ENCODE measurements at regions not wholly inside any gene's neighbourhood (a gene's known extent, or its start where the extent isn't known, plus 50 kb on each side); places are given as distances from the start of the nearest gene placed in this dataset.
"Not testable (repeated sequence)": the region's sequence is repeated elsewhere in the genome, so short reads cannot be mapped to it uniquely, and the experiment has no call there.

DNA sequence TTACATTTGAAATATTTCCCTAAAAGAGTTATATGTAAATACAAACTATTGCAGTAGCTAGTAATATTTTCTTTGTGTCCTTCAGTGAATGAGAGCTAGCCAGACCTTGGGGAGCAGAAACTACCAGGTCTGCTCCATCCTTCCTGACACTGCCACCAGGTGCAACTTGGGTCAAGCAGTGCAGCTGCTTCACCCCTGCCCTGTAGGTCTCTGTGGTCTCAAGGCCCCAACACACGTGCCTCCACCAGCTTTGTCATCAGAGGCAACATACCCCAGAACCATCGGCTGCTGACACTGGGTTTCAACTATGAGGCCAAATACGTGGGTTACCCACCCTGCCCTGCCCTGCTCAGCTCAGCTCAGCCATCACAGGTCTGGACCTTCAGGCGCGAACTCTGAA lies 181.6 kb downstream of the FCRL5 start:
- Histone ChIP-seq H3K4me3 (ENCODE audit: low read depth, low read length) (no peak overlapping the region), H2AFZ (ENCODE audit: low read length, unreplicated experiment) (no peak overlapping the region), H3K4me1 (ENCODE audit: control insufficient read depth, insufficient read depth, low read length, unreplicated experiment) (peaks cover 14% of the 10 kb centered on the region), H3K36me3 (ENCODE audit: insufficient read depth, low read length) (no peaks in the 10 kb centered on the region), H3K79me2 (ENCODE audit: control insufficient read depth, insufficient read depth, low read length, unreplicated experiment) (no peaks in the 10 kb centered on the region), H3K27ac (ENCODE audit: low read depth, low read length) (no peak overlapping the region), H3K27me3 (ENCODE audit: insufficient read depth, low read length) (0 out of 2 replicates have a peak, but pooled peaks cover 5% of the 10 kb centered on the region)

GRCh38 chr1:157369808-157370521 lies 182.3 kb downstream of the FCRL5 start:
- Histone ChIP-seq H3K27me3 (ENCODE audit: insufficient read depth, low read length) (0 out of 2 replicates have a peak, but pooled peaks cover 5% of the 10 kb centered on the region), H3K4me3 (ENCODE audit: low read depth, low read length) (no peak overlapping the region), H3K4me1 (ENCODE audit: control insufficient read depth, insufficient read depth, low read length, unreplicated experiment) (peaks cover 14% of the 10 kb centered on the region), H3K79me2 (ENCODE audit: control insufficient read depth, insufficient read depth, low read length, unreplicated experiment) (no peaks in the 10 kb centered on the region), H3K36me3 (ENCODE audit: insufficient read depth, low read length) (no peaks in the 10 kb centered on the region), H2AFZ (ENCODE audit: low read length, unreplicated experiment) (peak overlapping the region; percentile 77), H3K27ac (ENCODE audit: low read depth, low read length) (no peak overlapping the region)

GRCh38 chr1:157368941-157369340 lies 183.4 kb downstream of the FCRL5 start:
- H3K4me3 ChIP-seq (ENCODE audit: low read depth, low read length); H3K27me3 ChIP-seq (ENCODE audit: insufficient read depth, low read length); H3K36me3 ChIP-seq (ENCODE audit: insufficient read depth, low read length); H3K27ac ChIP-seq (ENCODE audit: low read depth, low read length); H2AFZ ChIP-seq (ENCODE audit: low read length, unreplicated experiment); H3K79me2 ChIP-seq (ENCODE audit: control insufficient read depth, insufficient read depth, low read length, unreplicated experiment): not testable (repeated sequence)
- peaks cover 14% of the 10 kb centered on the region for H3K4me1 ChIP-seq (ENCODE audit: control insufficient read depth, insufficient read depth, low read length, unreplicated experiment)

- H3K4me1 ChIP-seq (ENCODE audit: control insufficient read depth, insufficient read depth, low read length, unreplicated experiment) = peaks cover 14% of the 10 kb centered on the region
- no peaks in the 10 kb centered on the region for H3K79me2 ChIP-seq (ENCODE audit: control insufficient read depth, insufficient read depth, low read length, unreplicated experiment)
- no peak overlapping the region for H3K27ac ChIP-seq (ENCODE audit: low read depth, low read length)
- H2AFZ ChIP-seq (ENCODE audit: low read length, unreplicated experiment) = no peak overlapping the region
- H3K27me3 ChIP-seq (ENCODE audit: insufficient read depth, low read length) = 0 out of 2 replicates have a peak, but pooled peaks cover 5% of the 10 kb centered on the region
- H3K36me3 ChIP-seq (ENCODE audit: insufficient read depth, low read length) = no peaks in the 10 kb centered on the region
- H3K4me3 ChIP-seq (ENCODE audit: low read depth, low read length) = no peak overlapping the region
Measured at GRCh38 chr1:157368363-157368762, 184.0 kb downstream of the FCRL5 start.

DNA sequence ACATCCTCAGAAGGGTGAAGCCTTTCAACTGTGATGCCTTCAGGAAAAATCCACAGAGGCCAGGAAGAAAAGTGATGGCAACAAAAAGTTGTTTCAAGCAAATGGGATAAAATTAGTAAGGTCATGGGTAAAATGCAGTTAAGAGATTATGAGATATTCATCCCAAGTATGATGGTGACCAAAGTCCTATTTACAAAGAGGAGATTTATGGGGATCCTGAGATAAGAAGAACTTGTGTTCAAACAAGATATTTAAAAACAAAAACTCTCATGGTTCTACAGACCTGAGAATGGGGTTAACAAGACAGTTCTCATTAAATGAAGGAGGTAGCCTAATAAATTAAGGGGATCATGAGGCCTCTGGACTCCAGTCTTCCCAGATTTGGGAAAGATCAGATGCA lies 184.4 kb downstream of the FCRL5 start:
- Histone ChIP-seq H3K27me3 (ENCODE audit: insufficient read depth, low read length) (0 out of 2 replicates have a peak, but pooled peaks cover 5% of the 10 kb centered on the region), H3K36me3 (ENCODE audit: insufficient read depth, low read length) (no peaks in the 10 kb centered on the region), H3K27ac (ENCODE audit: low read depth, low read length) (no peak overlapping the region), H2AFZ (ENCODE audit: low read length, unreplicated experiment) (no peak overlapping the region), H3K4me1 (ENCODE audit: control insufficient read depth, insufficient read depth, low read length, unreplicated experiment) (peaks cover 14% of the 10 kb centered on the region), H3K79me2 (ENCODE audit: control insufficient read depth, insufficient read depth, low read length, unreplicated experiment) (no peaks in the 10 kb centered on the region), H3K4me3 (ENCODE audit: low read depth, low read length) (no peak overlapping the region)

DNA sequence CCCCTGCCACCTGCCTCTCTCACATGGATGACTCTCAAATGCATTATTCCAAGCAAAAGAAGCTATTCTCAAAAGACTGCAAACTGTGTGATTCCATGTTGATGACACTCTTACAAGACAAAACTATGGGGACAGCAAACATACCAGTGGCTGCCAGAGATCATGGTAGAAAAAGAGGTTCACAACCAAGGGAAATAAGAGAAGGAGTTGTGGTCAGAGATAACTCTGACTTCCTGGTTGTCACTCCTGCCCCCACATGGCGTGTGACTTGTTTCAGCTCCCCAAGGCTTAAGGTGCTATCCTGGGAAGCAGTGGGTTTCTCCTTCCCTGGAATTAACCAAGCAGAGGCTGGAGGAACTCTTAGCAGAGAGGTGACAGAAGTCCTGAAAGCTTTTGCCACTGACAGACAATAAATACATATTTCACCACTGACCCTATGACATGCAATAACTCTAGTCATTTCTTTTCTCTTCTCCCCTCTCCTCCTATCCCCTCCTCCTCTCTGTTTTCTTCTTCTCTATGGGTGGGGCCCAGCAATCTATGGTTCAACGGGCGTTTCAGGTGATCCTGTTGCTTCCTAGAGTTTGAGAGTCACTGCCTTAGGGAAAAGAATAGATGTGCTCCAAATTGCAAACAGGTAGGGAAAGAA lies 185.1 kb downstream of the FCRL5 start:
- Histone ChIP-seq H3K4me1 (ENCODE audit: control insufficient read depth, insufficient read depth, low read length, unreplicated experiment) (peaks cover 14% of the 10 kb centered on the region), H3K36me3 (ENCODE audit: insufficient read depth, low read length) (no peaks in the 10 kb centered on the region), H3K27ac (ENCODE audit: low read depth, low read length) (no peak overlapping the region), H2AFZ (ENCODE audit: low read length, unreplicated experiment) (no peak overlapping the region), H3K27me3 (ENCODE audit: insufficient read depth, low read length) (peaks cover 6% of the 10 kb centered on the region; the same call in 1 of the 2 replicates), H3K79me2 (ENCODE audit: control insufficient read depth, insufficient read depth, low read length, unreplicated experiment) (no peaks in the 10 kb centered on the region), H3K4me3 (ENCODE audit: low read depth, low read length) (no peak overlapping the region)

DNA sequence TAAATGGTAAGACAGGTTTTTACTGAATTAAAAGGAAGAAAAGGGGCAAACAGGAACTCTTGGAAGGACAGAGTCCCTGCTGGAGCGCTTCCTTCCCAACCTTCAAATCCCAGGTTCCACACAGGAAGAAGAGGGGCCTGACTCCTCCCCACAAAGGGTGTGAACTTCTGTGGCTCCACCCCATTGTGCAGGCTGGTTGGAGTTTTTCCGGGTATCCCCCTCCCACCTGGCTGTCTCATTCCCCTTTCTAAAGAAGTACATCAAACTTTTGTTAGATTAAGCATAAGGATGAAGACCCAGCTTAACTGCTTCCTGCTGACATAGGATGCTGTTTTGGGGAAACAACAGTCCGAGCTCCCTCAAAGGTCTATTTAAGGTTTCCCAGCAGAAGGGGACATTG lies 187.7 kb downstream of the FCRL5 start:
- H3K27ac ChIP-seq (ENCODE audit: low read depth, low read length) = no peak overlapping the region
- H3K4me1 ChIP-seq (ENCODE audit: control insufficient read depth, insufficient read depth, low read length, unreplicated experiment) = peaks cover 12% of the 10 kb centered on the region
- no peak overlapping the region for H2AFZ ChIP-seq (ENCODE audit: low read length, unreplicated experiment)
- no peaks in the 10 kb centered on the region for H3K79me2 ChIP-seq (ENCODE audit: control insufficient read depth, insufficient read depth, low read length, unreplicated experiment)
- no peak overlapping the region for H3K4me3 ChIP-seq (ENCODE audit: low read depth, low read length)
- H3K27me3 ChIP-seq (ENCODE audit: insufficient read depth, low read length) = peaks cover 13% of the 10 kb centered on the region
- no peaks in the 10 kb centered on the region for H3K36me3 ChIP-seq (ENCODE audit: insufficient read depth, low read length)

DNA sequence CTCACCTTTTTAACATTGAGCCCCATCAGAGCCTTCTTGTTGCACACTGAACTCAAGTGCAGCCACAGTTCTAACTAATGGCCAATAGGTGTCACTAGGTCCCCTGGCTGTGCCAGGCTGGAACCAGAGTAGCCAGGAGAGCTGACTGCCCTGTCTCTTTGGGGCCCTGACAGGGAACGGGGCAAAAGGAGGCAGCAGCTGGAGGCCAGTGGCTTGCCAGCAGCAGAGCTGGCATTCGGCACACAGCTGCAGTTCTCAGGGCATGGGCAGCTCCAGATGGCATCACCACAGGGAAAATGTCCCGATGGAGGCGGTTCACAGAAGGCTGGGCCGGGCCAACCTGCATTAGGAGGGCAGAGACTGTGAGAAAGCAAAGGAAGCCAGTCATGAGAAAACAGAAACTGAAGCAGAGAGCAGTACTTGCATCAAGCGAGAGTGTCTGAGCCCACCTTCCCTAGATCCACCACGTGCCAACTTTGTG lies 188.6 kb downstream of the FCRL5 start:
- Histone ChIP-seq H3K27ac (ENCODE audit: low read depth, low read length) (no peak overlapping the region), H3K79me2 (ENCODE audit: control insufficient read depth, insufficient read depth, low read length, unreplicated experiment) (no peaks in the 10 kb centered on the region), H3K36me3 (ENCODE audit: insufficient read depth, low read length) (no peaks in the 10 kb centered on the region), H3K27me3 (ENCODE audit: insufficient read depth, low read length) (peaks cover 13% of the 10 kb centered on the region), H3K4me3 (ENCODE audit: low read depth, low read length) (no peak overlapping the region), H3K4me1 (ENCODE audit: control insufficient read depth, insufficient read depth, low read length, unreplicated experiment) (peaks cover 5% of the 10 kb centered on the region), H2AFZ (ENCODE audit: low read length, unreplicated experiment) (no peak overlapping the region)

DNA sequence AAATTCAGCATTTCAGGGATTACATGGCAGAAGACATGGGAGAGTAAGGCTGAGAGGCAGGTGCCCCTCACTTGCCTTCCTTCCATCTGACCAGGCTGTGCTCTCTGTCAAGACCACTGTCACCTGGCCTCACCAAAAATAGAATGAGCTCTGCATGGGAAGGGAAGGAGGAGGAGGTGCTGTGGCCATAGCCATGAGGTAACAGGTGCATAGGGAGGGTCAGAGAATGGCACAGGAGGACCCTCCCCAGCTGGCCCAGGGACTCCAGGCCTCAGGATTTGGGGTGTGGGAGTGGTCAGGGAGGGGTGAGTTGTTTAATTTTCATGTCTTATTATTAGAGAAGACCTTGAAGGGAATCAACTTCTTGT lies 192.3 kb downstream of the FCRL5 start:
- Histone ChIP-seq H3K4me3 (ENCODE audit: low read depth, low read length) (no peak overlapping the region), H3K27me3 (ENCODE audit: insufficient read depth, low read length) (peaks cover 23% of the 10 kb centered on the region), H3K79me2 (ENCODE audit: control insufficient read depth, insufficient read depth, low read length, unreplicated experiment) (no peaks in the 10 kb centered on the region), H3K4me1 (ENCODE audit: control insufficient read depth, insufficient read depth, low read length, unreplicated experiment) (no peaks in the 10 kb centered on the region), H2AFZ (ENCODE audit: low read length, unreplicated experiment) (no peak overlapping the region), H3K27ac (ENCODE audit: low read depth, low read length) (no peak overlapping the region), H3K36me3 (ENCODE audit: insufficient read depth, low read length) (no peaks in the 10 kb centered on the region)

- H3K79me2 ChIP-seq (ENCODE audit: control insufficient read depth, insufficient read depth, low read length, unreplicated experiment) = no peaks in the 10 kb centered on the region
- H3K27me3 ChIP-seq (ENCODE audit: insufficient read depth, low read length) = peaks cover 28% of the 10 kb centered on the region
- no peak overlapping the region for H3K27ac ChIP-seq (ENCODE audit: low read depth, low read length)
- H2AFZ ChIP-seq (ENCODE audit: low read length, unreplicated experiment) = no peak overlapping the region
- no peaks in the 10 kb centered on the region for H3K36me3 ChIP-seq (ENCODE audit: insufficient read depth, low read length)
- no peaks in the 10 kb centered on the region for H3K4me1 ChIP-seq (ENCODE audit: control insufficient read depth, insufficient read depth, low read length, unreplicated experiment)
- H3K4me3 ChIP-seq (ENCODE audit: low read depth, low read length) = no peak overlapping the region
Measured at GRCh38 chr1:157359314-157360022, 192.8 kb downstream of the FCRL5 start.
